ENCODE measurements at regions not wholly inside any gene's neighbourhood (a gene's known extent, or its start where the extent isn't known, plus 50 kb on each side); places are given as distances from the start of the nearest gene placed in this dataset.

DNA sequence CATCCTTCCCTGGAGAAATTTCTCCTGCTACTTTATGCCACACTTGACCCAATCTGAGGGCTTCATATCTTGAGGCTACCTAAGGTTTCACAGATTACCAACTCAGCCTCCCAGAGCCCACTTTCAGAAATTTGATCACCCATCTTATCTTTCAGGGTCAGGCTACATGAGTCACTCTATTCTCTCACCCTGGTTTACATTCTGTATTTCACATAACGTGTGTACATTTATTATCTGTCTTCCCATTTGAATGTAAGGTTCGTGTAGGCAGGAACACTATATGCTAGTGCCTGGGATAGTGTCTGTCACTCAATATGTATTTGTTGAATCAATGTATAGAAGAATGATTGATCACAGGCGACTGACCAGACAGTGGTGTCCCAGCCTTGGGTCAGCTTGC is 124.8 kb downstream of the UBE2U start (continued):
- TF ChIP-seq PRDM10 (tag by site-specific recombination; IDR thresholded peaks at IDR 0.05): 0 out of 2 replicates have a peak, but pooled peaks have one; percentile 17
- TF ChIP-seq ZNF501 (tag by site-specific recombination; IDR thresholded peaks at IDR 0.05): 0 out of 2 replicates have a peak, but pooled peaks have one; percentile 40

DNA sequence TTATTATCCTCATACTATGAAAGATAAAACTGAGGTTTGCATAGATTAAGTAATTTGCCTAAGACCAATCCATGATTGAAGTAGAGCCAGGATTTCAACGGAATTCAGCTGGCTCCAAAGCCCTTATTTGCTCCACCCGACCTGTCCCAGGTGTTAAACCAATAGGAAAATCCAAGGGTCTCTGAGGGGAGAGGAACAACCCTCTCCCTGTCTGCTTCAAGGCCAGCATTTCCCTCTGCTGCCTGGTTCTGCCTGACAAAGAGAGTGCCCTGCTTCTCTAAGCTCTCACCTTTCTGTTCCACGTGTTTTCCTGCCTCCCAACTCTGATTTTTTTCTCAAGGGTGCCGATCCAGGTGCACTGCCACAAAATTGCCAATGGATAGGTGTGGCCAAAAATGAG is 127.4 kb downstream of the UBE2U start:
- Histone ChIP-seq H3K4me1 (ENCODE audit: control insufficient read depth, insufficient read depth, low read length) (no peaks in the 10 kb centered on the region), H3K9me3 (ENCODE audit: control insufficient read depth, insufficient read depth, low read depth, low read length) (no peaks in the 10 kb centered on the region), H3K27ac (ENCODE audit: extremely low read depth, low read depth, low read length) (no peak overlapping the region), H3K4me3 (ENCODE audit: low read depth, low read length) (no peak overlapping the region), H3K36me3 (ENCODE audit: control insufficient read depth in 2 of 2, insufficient read depth in 1 of 2, low read length in 2 of 2) (no peaks in the 10 kb centered on the region)
- ChIA-PET CTCF (no interaction called here), POLR2A (no interaction called here)
- no peak for TF ChIP-seq GLIS1 (tag by site-specific recombination; IDR thresholded peaks at IDR 0.05)
- TF ChIP-seq ZNF140 (tag by site-specific recombination; IDR thresholded peaks at IDR 0.05): no peak
- no peak for TF ChIP-seq ZNF549 (tag by site-specific recombination; IDR thresholded peaks at IDR 0.05)
- no peak for TF ChIP-seq ZNF560 (tag by site-specific recombination; IDR thresholded peaks at IDR 0.05; ENCODE audit: borderline replicate concordance)
- TF ChIP-seq, protein P1, sequence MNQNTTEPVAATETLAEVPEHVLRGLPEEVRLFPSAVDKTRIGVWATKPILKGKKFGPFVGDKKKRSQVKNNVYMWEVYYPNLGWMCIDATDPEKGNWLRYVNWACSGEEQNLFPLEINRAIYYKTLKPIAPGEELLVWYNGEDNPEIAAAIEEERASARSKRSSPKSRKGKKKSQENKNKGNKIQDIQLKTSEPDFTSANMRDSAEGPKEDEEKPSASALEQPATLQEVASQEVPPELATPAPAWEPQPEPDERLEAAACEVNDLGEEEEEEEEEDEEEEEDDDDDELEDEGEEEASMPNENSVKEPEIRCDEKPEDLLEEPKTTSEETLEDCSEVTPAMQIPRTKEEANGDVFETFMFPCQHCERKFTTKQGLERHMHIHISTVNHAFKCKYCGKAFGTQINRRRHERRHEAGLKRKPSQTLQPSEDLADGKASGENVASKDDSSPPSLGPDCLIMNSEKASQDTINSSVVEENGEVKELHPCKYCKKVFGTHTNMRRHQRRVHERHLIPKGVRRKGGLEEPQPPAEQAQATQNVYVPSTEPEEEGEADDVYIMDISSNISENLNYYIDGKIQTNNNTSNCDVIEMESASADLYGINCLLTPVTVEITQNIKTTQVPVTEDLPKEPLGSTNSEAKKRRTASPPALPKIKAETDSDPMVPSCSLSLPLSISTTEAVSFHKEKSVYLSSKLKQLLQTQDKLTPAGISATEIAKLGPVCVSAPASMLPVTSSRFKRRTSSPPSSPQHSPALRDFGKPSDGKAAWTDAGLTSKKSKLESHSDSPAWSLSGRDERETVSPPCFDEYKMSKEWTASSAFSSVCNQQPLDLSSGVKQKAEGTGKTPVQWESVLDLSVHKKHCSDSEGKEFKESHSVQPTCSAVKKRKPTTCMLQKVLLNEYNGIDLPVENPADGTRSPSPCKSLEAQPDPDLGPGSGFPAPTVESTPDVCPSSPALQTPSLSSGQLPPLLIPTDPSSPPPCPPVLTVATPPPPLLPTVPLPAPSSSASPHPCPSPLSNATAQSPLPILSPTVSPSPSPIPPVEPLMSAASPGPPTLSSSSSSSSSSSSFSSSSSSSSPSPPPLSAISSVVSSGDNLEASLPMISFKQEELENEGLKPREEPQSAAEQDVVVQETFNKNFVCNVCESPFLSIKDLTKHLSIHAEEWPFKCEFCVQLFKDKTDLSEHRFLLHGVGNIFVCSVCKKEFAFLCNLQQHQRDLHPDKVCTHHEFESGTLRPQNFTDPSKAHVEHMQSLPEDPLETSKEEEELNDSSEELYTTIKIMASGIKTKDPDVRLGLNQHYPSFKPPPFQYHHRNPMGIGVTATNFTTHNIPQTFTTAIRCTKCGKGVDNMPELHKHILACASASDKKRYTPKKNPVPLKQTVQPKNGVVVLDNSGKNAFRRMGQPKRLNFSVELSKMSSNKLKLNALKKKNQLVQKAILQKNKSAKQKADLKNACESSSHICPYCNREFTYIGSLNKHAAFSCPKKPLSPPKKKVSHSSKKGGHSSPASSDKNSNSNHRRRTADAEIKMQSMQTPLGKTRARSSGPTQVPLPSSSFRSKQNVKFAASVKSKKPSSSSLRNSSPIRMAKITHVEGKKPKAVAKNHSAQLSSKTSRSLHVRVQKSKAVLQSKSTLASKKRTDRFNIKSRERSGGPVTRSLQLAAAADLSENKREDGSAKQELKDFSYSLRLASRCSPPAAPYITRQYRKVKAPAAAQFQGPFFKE (tag by site-specific recombination; IDR thresholded peaks at IDR 0.05; ENCODE audit: borderline replicate concordance): no peak
- TF ChIP-seq ZNF16 (tag by site-specific recombination; IDR thresholded peaks at IDR 0.05; ENCODE audit: low read depth): no peak
- TF ChIP-seq ZIC2 (tag by site-specific recombination; IDR thresholded peaks at IDR 0.05): no peak
- no peak for TF ChIP-seq ZNF48 (tag by site-specific recombination; IDR thresholded peaks at IDR 0.05)
- no peak for TF ChIP-seq SP7 (tag by site-specific recombination; IDR thresholded peaks at IDR 0.05)
- TF ChIP-seq SCRT1 (tag by site-specific recombination; IDR thresholded peaks at IDR 0.05; ENCODE audit: borderline replicate concordance): no peak
- no peak for TF ChIP-seq PRDM10 (tag by site-specific recombination; IDR thresholded peaks at IDR 0.05)
- TF ChIP-seq ZNF561 (tag by site-specific recombination; IDR thresholded peaks at IDR 0.05; ENCODE audit: borderline replicate concordance): no peak
- no peak for TF ChIP-seq HIC1 (tag by site-specific recombination; IDR thresholded peaks at IDR 0.05)
- TF ChIP-seq, protein P2, sequence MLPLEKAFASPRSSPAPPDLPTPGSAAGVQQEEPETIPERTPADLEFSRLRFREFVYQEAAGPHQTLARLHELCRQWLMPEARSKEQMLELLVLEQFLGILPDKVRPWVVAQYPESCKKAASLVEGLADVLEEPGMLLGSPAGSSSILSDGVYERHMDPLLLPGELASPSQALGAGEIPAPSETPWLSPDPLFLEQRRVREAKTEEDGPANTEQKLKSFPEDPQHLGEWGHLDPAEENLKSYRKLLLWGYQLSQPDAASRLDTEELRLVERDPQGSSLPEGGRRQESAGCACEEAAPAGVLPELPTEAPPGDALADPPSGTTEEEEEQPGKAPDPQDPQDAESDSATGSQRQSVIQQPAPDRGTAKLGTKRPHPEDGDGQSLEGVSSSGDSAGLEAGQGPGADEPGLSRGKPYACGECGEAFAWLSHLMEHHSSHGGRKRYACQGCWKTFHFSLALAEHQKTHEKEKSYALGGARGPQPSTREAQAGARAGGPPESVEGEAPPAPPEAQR (tag by site-specific recombination; IDR thresholded peaks at IDR 0.05): no peak
- no peak for TF ChIP-seq ZNF513 (tag by site-specific recombination; IDR thresholded peaks at IDR 0.05)

Data from HEK293 (cell line).